ENCODE measurements at regions not wholly inside any gene's neighbourhood (a gene's known extent, or its start where the extent isn't known, plus 50 kb on each side); places are given as distances from the start of the nearest gene placed in this dataset.

GRCh38 chr4:185924458-185925044, 112.6 kb upstream of the SORBS2 start:
- no peak for TF ChIP-seq CTCF (IDR thresholded peaks at IDR 0.05; ENCODE audit: low read depth, low read length)
- Histone ChIP-seq H3K36me3 (replicated peaks; ENCODE audit: low read depth, low read length) (no peaks in the 10 kb centered on the region), H3K9me3 (ENCODE audit: insufficient read depth, low read length) (no peaks in the 10 kb centered on the region), H3K4me2 (ENCODE audit: low read length) (no peak overlapping the region), H3K4me1 (ENCODE audit: low read length) (no peaks in the 10 kb centered on the region), H3K9ac (ENCODE audit: low read length) (no peak overlapping the region), H4K20me1 (ENCODE audit: insufficient read depth, low read length) (no peaks in the 10 kb centered on the region), H3K79me2 (ENCODE audit: low read length) (no peaks in the 10 kb centered on the region), H3K27ac (ENCODE audit: low read length) (no peak overlapping the region), H3K27me3 (ENCODE audit: low read depth, low read length) (no peaks in the 10 kb centered on the region), H2AFZ (ENCODE audit: low read depth, low read length) (no peak overlapping the region), H3K4me3 (ENCODE audit: low read length) (no peak overlapping the region)

GRCh38 chr4:185925910-185926360, 113.9 kb upstream of the SORBS2 start:
- Histone ChIP-seq H3K4me1 (ENCODE audit: low read length) (no peaks in the 10 kb centered on the region), H3K79me2 (ENCODE audit: low read length) (no peaks in the 10 kb centered on the region), H2AFZ (ENCODE audit: low read depth, low read length) (no peak overlapping the region), H3K4me2 (ENCODE audit: low read length) (no peak overlapping the region), H4K20me1 (ENCODE audit: insufficient read depth, low read length) (no peaks in the 10 kb centered on the region), H3K4me3 (ENCODE audit: low read length) (no peak overlapping the region), H3K9ac (ENCODE audit: low read length) (no peak overlapping the region), H3K27me3 (ENCODE audit: low read depth, low read length) (no peaks in the 10 kb centered on the region), H3K36me3 (replicated peaks; ENCODE audit: low read depth, low read length) (no peaks in the 10 kb centered on the region), H3K27ac (ENCODE audit: low read length) (no peak overlapping the region), H3K9me3 (ENCODE audit: insufficient read depth, low read length) (no peaks in the 10 kb centered on the region)
- TF ChIP-seq CTCF (IDR thresholded peaks at IDR 0.05; ENCODE audit: low read depth, low read length) (no peak), EZH2phosphoT487 (IDR thresholded peaks at IDR 0.05; ENCODE audit: low read depth) (no peak)

- no peak overlapping the region for H2AFZ ChIP-seq (ENCODE audit: low read depth, low read length)
- no peaks in the 10 kb centered on the region for H3K36me3 ChIP-seq (replicated peaks; ENCODE audit: low read depth, low read length)
These were observed 119.4 kb upstream of the SORBS2 start for GRCh38 chr4:185931375-185931774.

GRCh38 chr4:185931986-185932385, 120.0 kb upstream of the SORBS2 start:
- TF ChIP-seq CTCF (IDR thresholded peaks at IDR 0.05; ENCODE audit: low read depth, low read length) (no peak), EZH2phosphoT487 (IDR thresholded peaks at IDR 0.05; ENCODE audit: low read depth) (no peak)
- no peaks in the 10 kb centered on the region for H3K4me1 ChIP-seq (ENCODE audit: low read length)
- no peak overlapping the region for H3K9ac ChIP-seq (ENCODE audit: low read length)
- no peak overlapping the region for H3K27ac ChIP-seq (ENCODE audit: low read length)
- no peaks in the 10 kb centered on the region for H3K9me3 ChIP-seq (ENCODE audit: insufficient read depth, low read length)
- H3K4me2 ChIP-seq (ENCODE audit: low read length) = no peak overlapping the region
- no peaks in the 10 kb centered on the region for H3K36me3 ChIP-seq (replicated peaks; ENCODE audit: low read depth, low read length)
- no peaks in the 10 kb centered on the region for H3K27me3 ChIP-seq (ENCODE audit: low read depth, low read length)
- no peak overlapping the region for H3K4me3 ChIP-seq (ENCODE audit: low read length)
- no peaks in the 10 kb centered on the region for H3K79me2 ChIP-seq (ENCODE audit: low read length)
- no peaks in the 10 kb centered on the region for H4K20me1 ChIP-seq (ENCODE audit: insufficient read depth, low read length)
- no peak overlapping the region for H2AFZ ChIP-seq (ENCODE audit: low read depth, low read length)

More at GRCh38 chr4:185931375-185931774, 119.4 kb upstream of the SORBS2 start:
- no peaks in the 10 kb centered on the region for H3K79me2 ChIP-seq (ENCODE audit: low read length)
- H3K4me2 ChIP-seq (ENCODE audit: low read length) = no peak overlapping the region
- TF ChIP-seq CTCF (IDR thresholded peaks at IDR 0.05; ENCODE audit: low read depth, low read length) = no peak
- H3K27me3 ChIP-seq (ENCODE audit: low read depth, low read length) = no peaks in the 10 kb centered on the region
- no peak overlapping the region for H3K9ac ChIP-seq (ENCODE audit: low read length)
- no peak overlapping the region for H3K27ac ChIP-seq (ENCODE audit: low read length)
- no peaks in the 10 kb centered on the region for H3K4me1 ChIP-seq (ENCODE audit: low read length)
- no peaks in the 10 kb centered on the region for H4K20me1 ChIP-seq (ENCODE audit: insufficient read depth, low read length)
- no peak overlapping the region for H3K4me3 ChIP-seq (ENCODE audit: low read length)
- no peaks in the 10 kb centered on the region for H3K9me3 ChIP-seq (ENCODE audit: insufficient read depth, low read length)
